ENCODE measurements at regions not wholly inside any gene's neighbourhood (a gene's known extent, or its start where the extent isn't known, plus 50 kb on each side); places are given as distances from the start of the nearest gene placed in this dataset.

DNA sequence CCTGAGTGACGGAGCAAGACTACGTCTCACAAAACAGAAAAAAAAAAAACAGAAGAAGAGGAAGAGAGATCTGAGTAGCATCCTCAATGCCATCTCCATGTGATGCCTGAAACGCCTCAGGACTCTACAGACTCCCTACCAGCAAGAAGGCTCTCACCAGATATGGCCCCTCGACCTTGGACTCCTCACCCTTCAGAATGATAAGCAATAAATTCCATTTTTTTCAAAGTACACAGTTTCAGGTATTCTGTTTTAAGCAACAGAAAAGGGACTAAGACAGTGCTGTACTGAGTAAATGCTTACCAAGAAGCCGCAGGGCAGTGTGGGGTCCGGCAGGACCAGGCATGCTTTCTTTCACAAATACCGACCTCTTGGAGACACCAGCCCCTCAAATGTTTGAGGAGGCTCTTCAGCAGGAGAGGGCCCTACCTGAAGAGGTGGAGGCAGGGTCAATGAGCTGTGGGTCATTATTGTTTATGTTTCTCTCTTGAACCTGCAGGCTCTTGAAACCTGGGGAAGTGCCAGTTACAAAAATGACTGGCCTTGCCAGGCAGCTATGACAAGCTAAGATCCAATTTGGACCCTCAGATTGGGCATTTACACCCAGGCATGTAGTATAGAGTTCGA is 204.1 kb upstream of the LYZL1 start:
- no peak for TF ChIP-seq POLR2AphosphoS5 (IDR thresholded peaks at IDR 0.05)
- TF ChIP-seq, protein P1, sequence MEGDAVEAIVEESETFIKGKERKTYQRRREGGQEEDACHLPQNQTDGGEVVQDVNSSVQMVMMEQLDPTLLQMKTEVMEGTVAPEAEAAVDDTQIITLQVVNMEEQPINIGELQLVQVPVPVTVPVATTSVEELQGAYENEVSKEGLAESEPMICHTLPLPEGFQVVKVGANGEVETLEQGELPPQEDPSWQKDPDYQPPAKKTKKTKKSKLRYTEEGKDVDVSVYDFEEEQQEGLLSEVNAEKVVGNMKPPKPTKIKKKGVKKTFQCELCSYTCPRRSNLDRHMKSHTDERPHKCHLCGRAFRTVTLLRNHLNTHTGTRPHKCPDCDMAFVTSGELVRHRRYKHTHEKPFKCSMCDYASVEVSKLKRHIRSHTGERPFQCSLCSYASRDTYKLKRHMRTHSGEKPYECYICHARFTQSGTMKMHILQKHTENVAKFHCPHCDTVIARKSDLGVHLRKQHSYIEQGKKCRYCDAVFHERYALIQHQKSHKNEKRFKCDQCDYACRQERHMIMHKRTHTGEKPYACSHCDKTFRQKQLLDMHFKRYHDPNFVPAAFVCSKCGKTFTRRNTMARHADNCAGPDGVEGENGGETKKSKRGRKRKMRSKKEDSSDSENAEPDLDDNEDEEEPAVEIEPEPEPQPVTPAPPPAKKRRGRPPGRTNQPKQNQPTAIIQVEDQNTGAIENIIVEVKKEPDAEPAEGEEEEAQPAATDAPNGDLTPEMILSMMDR (IDR thresholded peaks at IDR 0.05), result no peak
- no peak for TF ChIP-seq POLR2A (IDR thresholded peaks at IDR 0.05)
- no peak for TF ChIP-seq EP300 (IDR thresholded peaks at IDR 0.05)

All from stomach (tissue), 4 donors.